Fibroblast of the aortic adventitia (primary cell): ENCODE measurements at regions not wholly inside any gene's neighbourhood (a gene's known extent, or its start where the extent isn't known, plus 50 kb on each side); places are given as distances from the start of the nearest gene placed in this dataset.
A peak's percentile ranks its signal among the peaks of the same experiment; 100 is the strongest.

Experiments used
- DNase-seq: peaks from one replicate; pipeline ENCODE4 v3.0.0-alpha.2; 2010; ENCODE audit warnings: low read depth
- H3K4me3 ChIP-seq: 2 replicates; pipeline ENCODE4 v1.5.1; 2011; ENCODE audit warnings: low read depth, mild to moderate bottlenecking, control low read depth, low read length, moderate library complexity
- TF ChIP-seq, protein P1 (sequence below): IDR thresholded peaks from 2 replicates; pipeline ENCODE4 v1.5.1; 2011; ENCODE audit warnings: mild to moderate bottlenecking, low read length, control low read depth, inconsistent platforms; ENCODE audit not compliant: insufficient read depth

DNA sequence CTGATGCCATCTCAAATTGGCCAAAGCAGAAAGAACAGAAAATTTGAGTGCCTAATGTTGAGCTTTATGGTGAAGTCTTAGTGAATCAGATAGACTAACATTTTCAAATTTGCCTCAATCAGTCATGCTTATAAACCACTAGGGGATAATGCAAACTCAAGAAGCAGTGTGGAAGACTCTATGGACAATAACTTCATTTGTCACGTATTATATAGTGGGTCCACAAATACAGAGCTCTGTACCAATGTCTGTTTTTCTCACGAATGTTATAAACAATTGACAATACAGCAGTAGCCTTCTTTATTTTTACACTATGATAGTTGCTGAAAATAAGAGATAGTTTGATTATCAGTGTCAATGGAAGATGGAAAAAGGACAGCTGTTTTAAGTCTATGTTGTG lies 190.8 kb upstream of the SLC8A1 start:
- no peak for DNase-seq
- no peak overlapping the region for H3K4me3 ChIP-seq
- TF ChIP-seq, protein P1, sequence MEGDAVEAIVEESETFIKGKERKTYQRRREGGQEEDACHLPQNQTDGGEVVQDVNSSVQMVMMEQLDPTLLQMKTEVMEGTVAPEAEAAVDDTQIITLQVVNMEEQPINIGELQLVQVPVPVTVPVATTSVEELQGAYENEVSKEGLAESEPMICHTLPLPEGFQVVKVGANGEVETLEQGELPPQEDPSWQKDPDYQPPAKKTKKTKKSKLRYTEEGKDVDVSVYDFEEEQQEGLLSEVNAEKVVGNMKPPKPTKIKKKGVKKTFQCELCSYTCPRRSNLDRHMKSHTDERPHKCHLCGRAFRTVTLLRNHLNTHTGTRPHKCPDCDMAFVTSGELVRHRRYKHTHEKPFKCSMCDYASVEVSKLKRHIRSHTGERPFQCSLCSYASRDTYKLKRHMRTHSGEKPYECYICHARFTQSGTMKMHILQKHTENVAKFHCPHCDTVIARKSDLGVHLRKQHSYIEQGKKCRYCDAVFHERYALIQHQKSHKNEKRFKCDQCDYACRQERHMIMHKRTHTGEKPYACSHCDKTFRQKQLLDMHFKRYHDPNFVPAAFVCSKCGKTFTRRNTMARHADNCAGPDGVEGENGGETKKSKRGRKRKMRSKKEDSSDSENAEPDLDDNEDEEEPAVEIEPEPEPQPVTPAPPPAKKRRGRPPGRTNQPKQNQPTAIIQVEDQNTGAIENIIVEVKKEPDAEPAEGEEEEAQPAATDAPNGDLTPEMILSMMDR = no peak

DNA sequence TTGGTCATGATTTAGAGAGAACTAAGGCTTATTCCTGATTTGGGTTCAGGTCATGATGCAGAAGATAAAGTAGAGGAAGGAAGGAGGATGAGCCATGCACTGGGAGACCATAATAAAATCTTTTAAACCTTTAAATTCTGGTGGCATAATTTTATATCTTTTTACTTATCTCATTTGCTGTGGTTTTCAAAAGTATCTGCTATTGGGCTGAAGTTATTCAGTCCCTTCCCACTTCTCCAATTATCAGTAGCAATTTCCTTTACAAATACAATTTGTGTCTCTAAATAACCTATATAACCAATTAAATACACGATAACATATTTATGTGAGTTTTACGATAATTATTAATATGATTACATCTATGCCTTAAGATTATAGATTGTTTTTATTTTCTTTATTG lies 194.8 kb upstream of the SLC8A1 start:
- DNase-seq = no peak
- no peak overlapping the region for H3K4me3 ChIP-seq
- TF ChIP-seq, protein P1 = no peak

DNA sequence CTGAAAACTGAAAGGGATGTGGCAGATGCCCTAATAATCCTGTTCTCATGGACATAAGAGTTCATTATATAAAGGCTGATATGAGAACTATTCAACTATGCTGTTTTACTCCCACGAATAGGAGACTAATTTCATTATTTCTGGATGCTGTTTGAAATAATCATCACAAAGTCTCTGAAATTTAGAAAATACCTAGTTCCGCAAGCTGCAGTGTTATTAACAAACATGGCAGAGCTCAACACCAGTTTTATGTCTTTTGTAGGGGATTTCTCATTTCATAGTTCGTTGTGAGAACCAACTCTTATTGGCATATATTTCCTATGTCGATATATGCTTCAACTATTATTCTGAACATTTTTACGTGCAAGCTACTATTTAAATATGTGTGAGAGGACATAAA lies 200.3 kb upstream of the SLC8A1 start:
- DNase-seq = no peak
- no peak overlapping the region for H3K4me3 ChIP-seq
- TF ChIP-seq, protein P1 = no peak

DNA sequence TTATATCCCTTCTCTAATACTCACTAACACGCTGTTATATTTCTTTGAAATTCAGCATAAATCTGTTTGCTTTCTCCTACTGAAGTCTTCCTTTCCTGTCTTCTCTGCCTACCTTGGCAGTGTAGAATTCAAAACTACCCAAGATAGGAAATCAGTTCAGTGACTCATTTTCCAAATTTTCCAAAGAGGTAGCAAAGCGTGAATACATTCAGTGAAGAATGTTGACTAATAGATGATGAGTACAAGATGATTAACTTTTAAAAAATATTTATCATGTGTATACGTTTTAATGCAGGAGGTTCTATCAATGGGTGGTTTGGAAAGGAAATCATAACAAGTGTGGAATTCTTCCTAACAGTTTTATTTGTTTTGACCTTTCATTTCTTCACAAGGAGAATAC lies 201.9 kb upstream of the SLC8A1 start:
- TF ChIP-seq, protein P1 = no peak
- H3K4me3 ChIP-seq = no peak overlapping the region
- no peak for DNase-seq

DNA sequence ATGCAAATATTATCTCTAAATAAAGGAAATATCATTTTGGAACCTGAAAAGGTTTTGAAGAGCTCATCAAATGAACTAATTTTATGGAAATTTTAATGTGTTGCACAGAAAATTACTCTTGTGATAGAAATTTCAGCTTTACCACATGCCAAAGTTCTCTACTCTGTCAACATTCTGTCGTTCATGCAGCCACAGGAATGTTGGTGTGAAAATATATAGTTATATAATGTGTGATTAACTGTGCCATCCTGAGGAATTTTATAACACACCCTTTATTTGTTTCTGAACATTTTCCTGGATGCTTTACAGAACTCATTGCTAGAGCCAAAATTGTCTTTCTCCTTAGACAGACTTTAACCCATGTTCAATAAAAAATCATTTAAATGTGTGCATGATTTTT lies 202.5 kb upstream of the SLC8A1 start:
- no peak for DNase-seq
- TF ChIP-seq, protein P1 = no peak
- H3K4me3 ChIP-seq = no peak overlapping the region

DNA sequence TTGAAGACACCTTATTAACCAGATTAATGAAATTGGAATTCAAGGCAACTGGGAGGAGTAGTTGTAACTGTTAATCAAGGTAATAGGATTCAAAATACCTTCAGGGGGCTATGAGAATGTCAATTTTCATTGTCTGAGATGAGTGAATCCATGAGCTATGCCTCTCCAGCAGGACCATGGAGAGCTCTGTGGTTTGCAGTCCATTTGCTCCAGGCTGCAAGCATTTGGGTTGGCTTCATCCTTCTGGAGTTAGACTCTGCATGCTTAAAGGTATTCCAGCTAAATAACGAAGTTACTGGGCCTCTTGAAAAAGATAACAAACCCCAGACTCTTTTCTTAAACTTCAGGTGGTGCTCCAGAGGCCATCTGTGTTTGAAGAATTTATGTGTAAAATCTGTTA lies 207.1 kb upstream of the SLC8A1 start:
- DNase-seq = peak; percentile 30
- no peak overlapping the region for H3K4me3 ChIP-seq

More for the DNA sequence above, 207.1 kb upstream of the SLC8A1 start:
- TF ChIP-seq, protein P1 = no peak
